ENCODE measurements at regions not wholly inside any gene's neighbourhood (a gene's known extent, or its start where the extent isn't known, plus 50 kb on each side); places are given as distances from the start of the nearest gene placed in this dataset.

- H3K4me1 Mint-ChIP-seq (ENCODE audit: low read depth), result peaks cover 2% of the 10 kb centered on the region
- H3K27me3 Mint-ChIP-seq (ENCODE audit: low read depth), result no peaks in the 10 kb centered on the region
- DNase-seq, result no peak
- ATAC-seq, result peak; percentile 83 to 89
- H3K36me3 Mint-ChIP-seq (ENCODE audit: insufficient read depth), result no peaks in the 10 kb centered on the region
- no peaks in the 10 kb centered on the region for H3K9me3 Mint-ChIP-seq
- H3K4me3 Mint-ChIP-seq, result no peak overlapping the region
These were observed 216.9 kb upstream of the SAMSN1 start for GRCh38 chr21:14762734-14763694.

DNA sequence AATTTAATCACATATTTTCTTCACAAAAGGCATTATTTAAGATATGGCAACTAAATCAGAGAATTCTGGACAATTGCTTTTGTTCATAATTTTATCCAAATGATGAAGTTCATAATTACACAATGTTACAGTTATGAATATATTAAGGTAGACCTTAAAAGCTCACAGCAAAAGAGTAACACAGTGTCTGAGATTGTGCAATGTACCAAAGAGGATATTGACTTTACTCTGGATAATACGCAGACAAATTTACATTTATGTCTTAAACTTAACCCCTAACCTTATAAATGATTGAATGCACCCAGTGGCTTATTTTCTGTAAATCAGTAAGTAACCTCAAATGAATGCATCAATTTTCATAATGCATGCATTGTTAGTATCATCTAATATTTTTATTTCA lies 216.2 kb upstream of the SAMSN1 start:
- Mint-ChIP-seq H3K4me1 (ENCODE audit: low read depth) (peaks cover 2% of the 10 kb centered on the region), H3K9me3 (no peaks in the 10 kb centered on the region), H3K36me3 (ENCODE audit: insufficient read depth) (no peaks in the 10 kb centered on the region), H3K27me3 (ENCODE audit: low read depth) (no peaks in the 10 kb centered on the region), H3K4me3 (no peak overlapping the region)
- ATAC-seq (no peak), DNase-seq (no peak)

DNA sequence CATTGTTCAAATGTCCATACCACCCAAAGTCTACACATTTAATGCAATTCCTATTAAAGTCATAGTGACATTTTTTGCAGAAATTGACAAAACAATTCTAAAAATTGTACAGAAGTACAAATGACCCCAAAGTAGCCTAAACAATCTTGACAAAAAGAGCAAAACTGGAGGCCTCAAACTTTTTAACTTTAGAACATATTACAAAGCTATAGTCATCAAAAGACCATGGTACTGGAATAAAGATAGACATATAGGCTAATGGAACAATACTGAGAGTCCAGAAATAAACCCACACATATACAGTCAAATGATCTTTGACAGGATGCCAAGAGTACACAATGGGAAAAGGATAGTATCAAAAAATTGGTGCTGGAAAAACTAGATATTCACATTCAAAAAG lies 213.2 kb upstream of the SAMSN1 start:
- no peak for ATAC-seq
- H3K27me3 Mint-ChIP-seq (ENCODE audit: low read depth), result no peaks in the 10 kb centered on the region
- peaks cover 2% of the 10 kb centered on the region for H3K4me1 Mint-ChIP-seq (ENCODE audit: low read depth)
- no peak overlapping the region for H3K4me3 Mint-ChIP-seq
- no peaks in the 10 kb centered on the region for H3K36me3 Mint-ChIP-seq (ENCODE audit: insufficient read depth)
- DNase-seq, result no peak
- peaks cover 5% of the 10 kb centered on the region for H3K9me3 Mint-ChIP-seq

DNA sequence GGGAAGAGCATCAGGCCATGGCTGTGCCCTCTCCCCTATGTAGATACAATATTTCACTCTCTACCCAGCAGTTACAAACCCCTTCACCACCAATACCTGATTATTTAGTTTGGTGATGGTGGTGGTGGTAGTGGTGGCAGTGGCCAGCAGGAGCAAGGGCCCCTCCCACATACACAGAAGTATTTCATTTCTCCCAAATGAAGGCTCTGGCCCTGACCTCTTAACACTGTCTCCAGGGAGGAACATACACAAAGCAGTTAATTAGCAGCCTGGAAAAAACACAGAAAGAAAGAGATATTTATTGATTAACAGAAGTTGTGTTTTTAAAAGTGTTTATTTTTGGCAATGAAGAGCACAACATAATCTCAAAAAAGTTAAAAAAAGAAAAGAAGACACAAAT lies 212.7 kb upstream of the SAMSN1 start:
- DNase-seq (no peak), ATAC-seq (no peak)
- H3K4me1 Mint-ChIP-seq (ENCODE audit: low read depth), result peaks cover 2% of the 10 kb centered on the region
- H3K4me3 Mint-ChIP-seq, result no peak overlapping the region
- peaks cover 9% of the 10 kb centered on the region for H3K9me3 Mint-ChIP-seq
- H3K36me3 Mint-ChIP-seq (ENCODE audit: insufficient read depth), result no peaks in the 10 kb centered on the region
- H3K27me3 Mint-ChIP-seq (ENCODE audit: low read depth), result no peaks in the 10 kb centered on the region

DNA sequence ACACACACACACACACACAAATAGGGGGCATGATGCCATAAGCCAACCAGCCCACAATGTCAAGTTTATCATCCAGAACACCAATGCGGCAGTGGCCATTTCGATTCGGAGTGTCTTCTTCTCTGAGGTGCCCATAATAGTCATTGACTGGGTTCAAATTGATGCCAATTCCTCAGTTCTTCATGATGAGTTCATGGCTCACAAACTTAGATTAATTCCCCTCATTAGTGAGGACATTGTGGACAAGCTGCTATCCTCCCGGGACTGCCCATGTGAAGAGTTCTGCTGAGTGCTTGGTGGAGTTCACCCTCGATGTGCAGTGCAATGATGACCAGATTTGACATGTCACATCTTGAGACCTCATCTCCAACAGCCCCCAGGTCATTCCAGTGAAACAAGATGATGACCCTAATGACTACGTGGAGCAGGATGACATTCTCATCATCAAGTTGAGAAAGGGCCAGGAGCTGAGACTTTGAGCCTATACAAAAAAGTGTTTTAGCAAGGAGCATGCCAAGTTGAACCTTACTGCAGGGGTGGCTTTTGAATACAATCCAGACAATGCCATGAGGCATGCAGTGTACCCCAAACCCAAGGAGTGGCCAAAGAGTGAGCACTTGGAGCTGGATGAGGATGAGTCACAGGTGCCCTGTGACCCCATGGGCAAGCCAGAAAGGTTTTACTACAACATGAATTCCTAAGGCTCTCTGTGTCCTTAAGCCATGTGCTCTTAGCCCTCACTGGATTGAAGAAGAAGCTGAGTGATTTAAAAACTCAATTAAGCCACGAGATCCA lies 211.6 kb upstream of the SAMSN1 start:
- peaks cover 2% of the 10 kb centered on the region for H3K4me1 Mint-ChIP-seq (ENCODE audit: low read depth)
- ATAC-seq, result no peak
- no peak for DNase-seq
- peaks cover 9% of the 10 kb centered on the region for H3K9me3 Mint-ChIP-seq
- H3K36me3 Mint-ChIP-seq (ENCODE audit: insufficient read depth), result no peaks in the 10 kb centered on the region
- H3K4me3 Mint-ChIP-seq, result no peak overlapping the region
- no peaks in the 10 kb centered on the region for H3K27me3 Mint-ChIP-seq (ENCODE audit: low read depth)

DNA sequence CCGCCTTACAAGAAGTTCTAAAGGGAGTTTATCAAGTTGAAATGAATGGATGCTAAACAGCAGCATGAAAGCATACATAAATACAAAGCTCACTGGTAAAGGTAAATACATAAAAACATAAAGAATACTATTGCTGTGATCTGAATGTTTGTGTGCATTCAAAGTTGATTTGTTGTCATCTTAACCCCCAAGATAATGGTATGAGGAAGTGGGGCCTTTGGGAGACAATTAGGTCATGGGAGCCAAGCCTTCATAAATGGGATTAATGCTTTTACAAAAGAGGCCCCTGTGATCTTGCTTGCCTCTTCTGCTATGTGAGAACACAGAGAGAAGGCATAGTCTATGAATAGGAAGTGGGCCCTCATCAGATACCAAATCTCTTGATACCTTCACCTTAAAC lies 209.0 kb upstream of the SAMSN1 start:
- Mint-ChIP-seq H3K4me3 (no peak overlapping the region), H3K27me3 (ENCODE audit: low read depth) (peaks cover 5% of the 10 kb centered on the region), H3K9me3 (peaks cover 9% of the 10 kb centered on the region), H3K36me3 (ENCODE audit: insufficient read depth) (no peaks in the 10 kb centered on the region), H3K4me1 (ENCODE audit: low read depth) (no peaks in the 10 kb centered on the region)
- ATAC-seq, result no peak
- no peak for DNase-seq

- no peak for ATAC-seq
- peaks cover 6% of the 10 kb centered on the region for H3K27me3 Mint-ChIP-seq (ENCODE audit: low read depth)
- H3K4me3 Mint-ChIP-seq, result no peak overlapping the region
- H3K4me1 Mint-ChIP-seq (ENCODE audit: low read depth), result no peaks in the 10 kb centered on the region
- no peak for DNase-seq
- H3K9me3 Mint-ChIP-seq, result peaks cover 9% of the 10 kb centered on the region
- H3K36me3 Mint-ChIP-seq (ENCODE audit: insufficient read depth), result no peaks in the 10 kb centered on the region
These were observed 208.6 kb upstream of the SAMSN1 start for GRCh38 chr21:14754682-14755081.

GRCh38 chr21:14754259-14754604 lies 208.1 kb upstream of the SAMSN1 start:
- DNase-seq (no peak), ATAC-seq (no peak)
- Mint-ChIP-seq H3K36me3 (ENCODE audit: insufficient read depth) (no peaks in the 10 kb centered on the region), H3K27me3 (ENCODE audit: low read depth) (peaks cover 6% of the 10 kb centered on the region), H3K4me1 (ENCODE audit: low read depth) (no peaks in the 10 kb centered on the region), H3K4me3 (no peak overlapping the region), H3K9me3 (peaks cover 9% of the 10 kb centered on the region)

DNA sequence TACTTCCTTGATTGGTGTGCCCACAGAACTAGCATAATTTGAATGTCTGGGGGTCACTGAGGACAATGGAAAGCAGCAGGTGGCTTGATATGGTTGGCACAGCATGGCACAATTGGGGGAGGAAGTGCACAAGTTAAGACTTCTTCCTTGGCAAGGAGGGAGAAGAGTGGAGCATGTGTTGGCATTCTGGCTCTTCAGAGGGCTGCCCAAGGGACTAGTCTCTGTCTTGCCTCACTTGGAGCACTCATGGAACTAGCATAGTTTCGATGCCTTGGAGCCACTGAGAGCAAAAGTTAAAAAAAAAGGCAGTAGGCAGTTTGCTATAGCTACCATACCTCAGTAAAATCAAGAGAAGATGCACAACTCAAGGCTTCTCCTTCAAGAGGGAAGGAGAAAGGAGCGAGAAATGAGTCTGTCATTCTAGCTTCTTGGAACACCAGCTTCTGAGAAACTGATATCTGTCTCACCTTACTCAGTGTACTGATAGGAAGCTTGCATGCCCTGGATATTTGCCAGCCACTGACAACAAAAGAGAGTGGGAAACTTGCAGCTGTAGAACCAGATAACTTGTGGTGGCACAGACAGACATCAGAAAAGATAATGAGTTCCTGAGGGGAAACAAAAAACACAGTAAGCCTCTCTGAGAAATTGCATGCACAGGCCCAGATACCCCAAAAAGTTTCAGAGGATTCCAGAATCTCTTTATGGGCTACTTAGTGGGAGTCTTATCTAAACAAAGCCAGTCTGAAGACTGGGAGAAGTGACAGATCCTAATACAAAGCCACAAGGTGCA lies 207.5 kb upstream of the SAMSN1 start:
- Mint-ChIP-seq H3K4me3 (no peak overlapping the region), H3K36me3 (ENCODE audit: insufficient read depth) (no peaks in the 10 kb centered on the region), H3K9me3 (peaks cover 9% of the 10 kb centered on the region), H3K27me3 (ENCODE audit: low read depth) (peaks cover 8% of the 10 kb centered on the region), H3K4me1 (ENCODE audit: low read depth) (no peaks in the 10 kb centered on the region)
- DNase-seq (no peak), ATAC-seq (no peak)

DNA sequence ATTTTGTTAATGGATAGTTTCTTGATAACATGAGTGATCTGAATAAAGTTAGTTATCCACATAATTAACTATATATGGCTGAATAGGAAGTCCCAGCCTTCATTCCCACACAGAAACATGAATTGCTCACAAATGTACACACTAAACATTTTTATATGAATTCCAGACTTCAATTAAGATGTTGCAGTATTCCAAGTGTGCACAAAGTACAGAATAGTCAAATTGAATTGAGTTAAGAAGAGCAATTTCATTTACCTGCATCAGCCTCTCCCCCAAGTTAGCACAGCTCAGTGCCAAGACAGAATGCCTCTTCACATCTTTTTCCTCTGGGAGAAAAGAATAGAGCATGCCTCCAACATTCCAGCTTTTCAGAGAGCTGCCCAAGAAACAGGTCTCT lies 207.0 kb upstream of the SAMSN1 start:
- Mint-ChIP-seq H3K4me1 (ENCODE audit: low read depth) (no peaks in the 10 kb centered on the region), H3K36me3 (ENCODE audit: insufficient read depth) (no peaks in the 10 kb centered on the region), H3K27me3 (ENCODE audit: low read depth) (peaks cover 11% of the 10 kb centered on the region), H3K9me3 (peaks cover 9% of the 10 kb centered on the region), H3K4me3 (no peak overlapping the region)
- ATAC-seq, result no peak
- no peak for DNase-seq

DNA sequence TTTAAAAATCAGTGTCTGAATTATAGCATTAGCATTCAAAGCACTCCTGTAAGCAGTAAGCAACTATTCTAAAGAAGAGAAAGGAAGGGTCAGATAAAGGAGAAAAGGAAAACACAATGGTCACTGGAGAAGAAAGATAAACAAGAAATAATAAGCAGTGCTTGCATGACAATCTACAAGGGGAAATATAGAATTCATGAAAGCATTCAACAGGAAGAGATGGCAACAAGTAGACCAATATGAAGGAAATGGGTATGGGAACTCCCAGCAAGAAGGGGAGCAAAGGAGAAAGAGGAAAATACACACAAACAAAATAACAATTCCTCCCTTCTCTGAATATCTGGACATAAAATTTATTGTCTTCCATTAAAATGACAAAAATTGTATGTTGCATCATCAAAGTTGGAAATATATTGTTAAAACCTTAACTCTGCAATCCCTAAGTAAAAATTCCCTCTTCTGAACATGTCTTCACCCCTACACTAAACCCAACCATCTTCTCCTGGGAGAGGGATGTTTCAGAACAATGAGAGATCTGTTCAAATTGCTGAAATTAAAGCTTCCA lies 206.3 kb upstream of the SAMSN1 start:
- Mint-ChIP-seq H3K36me3 (ENCODE audit: insufficient read depth) (no peaks in the 10 kb centered on the region), H3K9me3 (peaks cover 9% of the 10 kb centered on the region), H3K4me3 (no peak overlapping the region), H3K4me1 (ENCODE audit: low read depth) (no peaks in the 10 kb centered on the region), H3K27me3 (ENCODE audit: low read depth) (peaks cover 11% of the 10 kb centered on the region)
- ATAC-seq (no peak), DNase-seq (no peak)

GRCh38 chr21:14751602-14752344 lies 205.7 kb upstream of the SAMSN1 start:
- peaks cover 9% of the 10 kb centered on the region for H3K9me3 Mint-ChIP-seq

DNA sequence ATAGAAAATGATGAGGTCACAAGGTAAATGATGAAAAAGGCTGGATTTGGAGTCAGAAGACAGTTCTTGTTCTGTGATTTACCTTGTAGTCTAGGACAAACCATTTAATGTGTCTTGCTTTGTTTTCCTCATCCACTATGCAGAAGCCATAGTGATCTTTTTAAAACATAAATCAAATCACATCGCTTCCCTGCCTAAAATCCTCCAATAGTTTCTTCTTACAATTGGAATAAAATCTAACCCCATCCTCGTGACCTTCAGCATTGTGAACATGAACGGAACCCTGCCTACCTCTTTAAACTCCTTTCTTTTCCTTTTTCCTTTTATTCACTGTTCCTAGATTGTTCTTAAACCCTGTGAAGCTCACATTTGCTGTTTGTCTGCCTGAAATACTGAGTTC lies 204.9 kb upstream of the SAMSN1 start:
- no peaks in the 10 kb centered on the region for H3K4me1 Mint-ChIP-seq (ENCODE audit: low read depth)
- H3K4me3 Mint-ChIP-seq, result no peak overlapping the region
- peaks cover 9% of the 10 kb centered on the region for H3K9me3 Mint-ChIP-seq
- peaks cover 11% of the 10 kb centered on the region for H3K27me3 Mint-ChIP-seq (ENCODE audit: low read depth)
- ATAC-seq (no peak), DNase-seq (no peak)
- no peaks in the 10 kb centered on the region for H3K36me3 Mint-ChIP-seq (ENCODE audit: insufficient read depth)

More at GRCh38 chr21:14751602-14752344, 205.7 kb upstream of the SAMSN1 start:
- Mint-ChIP-seq H3K4me3 (no peak overlapping the region), H3K27me3 (ENCODE audit: low read depth) (peaks cover 11% of the 10 kb centered on the region), H3K4me1 (ENCODE audit: low read depth) (no peaks in the 10 kb centered on the region), H3K36me3 (ENCODE audit: insufficient read depth) (no peaks in the 10 kb centered on the region)
- ATAC-seq (no peak), DNase-seq (no peak)

Measured in activated T-cell treated with anti-CD3 and anti-CD28 coated beads, Interleukin-2, amount 50 U/mL, for 4 hours (primary cell).